Mucosa of descending colon (tissue), 3 donors: ENCODE measurements at regions not wholly inside any gene's neighbourhood (a gene's known extent, or its start where the extent isn't known, plus 50 kb on each side); places are given as distances from the start of the nearest gene placed in this dataset.

Experiments
- ATAC-seq: fragments of 200-7000 bp; cut with Tn5 transposase; one replicate; pipeline ENCODE4 v1.9.1; 2020; ENCODE audit warnings: mild to moderate bottlenecking, moderate library complexity
- DNase-seq, 3 donors: peaks; one replicate each; pipeline ENCODE4 v3.0.0-alpha.2; 2020
- H3K36me3 ChIP-seq: fragments of 200-600 bp; one replicate; pipeline ENCODE4 v1.8.0; 2021; ENCODE audit warnings: low read depth, mild to moderate bottlenecking
- H3K4me1 ChIP-seq: fragments of 200-600 bp; one replicate; pipeline ENCODE4 v1.8.0; 2021; ENCODE audit warnings: low read depth, mild to moderate bottlenecking
- H3K4me3 ChIP-seq: fragments of 200-600 bp; one replicate; pipeline ENCODE4 v1.8.0; 2021; ENCODE audit warnings: mild to moderate bottlenecking
- H3K9me3 ChIP-seq: fragments of 200-600 bp; one replicate; pipeline ENCODE4 v1.8.0; 2021; ENCODE audit warnings: mild to moderate bottlenecking
- CTCF ChIP-seq: fragments of 200-600 bp; IDR thresholded peaks from one replicate; pipeline ENCODE4 v1.8.0; 2022; ENCODE audit warnings: antibody characterized with exemption, mild to moderate bottlenecking
- intact Hi-C, 2 donors: fragments of 100-400 bp; cut with DNase I in 1 of 2; cut with micrococcal nuclease in 1 of 2; formaldehyde crosslinking; loops; one replicate each; pipeline versions ENCODE4 v1.11.0 to v1.11.1; 2022; cut with DNase I, micrococcal nuclease
- donor health status: DM: no; HTN: no; CAD: no; lungs with moderate emphysema.
- donor health status: DM: no; HTN: no; CAD: no.
- donor health status: DM: no; HTN: yes; CAD: no.

GRCh38 chr2:20528713-20529112, 81.8 kb downstream of the RHOB start:
- no peak for ATAC-seq
- H3K4me3 ChIP-seq, result no peak overlapping the region
- no peaks in the 10 kb centered on the region for H3K36me3 ChIP-seq
- no peak for TF ChIP-seq CTCF
- DNase-seq, result no peak
- intact Hi-C loops, result no loop called here
- no peaks in the 10 kb centered on the region for H3K4me1 ChIP-seq
- no peaks in the 10 kb centered on the region for H3K9me3 ChIP-seq

GRCh38 chr2:20530520-20530919, 83.6 kb downstream of the RHOB start:
- H3K9me3 ChIP-seq, result no peaks in the 10 kb centered on the region
- intact Hi-C loops, result no loop called here
- no peak overlapping the region for H3K4me3 ChIP-seq
- no peaks in the 10 kb centered on the region for H3K4me1 ChIP-seq
- no peaks in the 10 kb centered on the region for H3K36me3 ChIP-seq
- no peak for ATAC-seq
- no peak for DNase-seq
- TF ChIP-seq CTCF, result no peak

GRCh38 chr2:20531633-20532262, 84.9 kb downstream of the RHOB start:
- intact Hi-C loops, result no loop called here
- Histone ChIP-seq H3K9me3 (no peaks in the 10 kb centered on the region), H3K4me1 (no peaks in the 10 kb centered on the region), H3K36me3 (no peaks in the 10 kb centered on the region), H3K4me3 (no peak overlapping the region)
- DNase-seq, result no peak
- no peak for ATAC-seq
- no peak for TF ChIP-seq CTCF

- DNase-seq, result no peak
- Histone ChIP-seq H3K36me3 (no peaks in the 10 kb centered on the region), H3K4me1 (no peaks in the 10 kb centered on the region), H3K9me3 (no peaks in the 10 kb centered on the region), H3K4me3 (no peak overlapping the region)
- no peak for ATAC-seq
- TF ChIP-seq CTCF, result no peak
- intact Hi-C loops, result no loop called here
Observed at GRCh38 chr2:20532634-20533437, 86.0 kb downstream of the RHOB start.

- DNase-seq (no peak), ATAC-seq (no peak)
- Histone ChIP-seq H3K4me3 (no peak overlapping the region), H3K4me1 (no peaks in the 10 kb centered on the region), H3K9me3 (no peaks in the 10 kb centered on the region), H3K36me3 (no peaks in the 10 kb centered on the region)
- intact Hi-C loops, result no loop called here
- TF ChIP-seq CTCF, result no peak
Observed at GRCh38 chr2:20533993-20534622, 87.2 kb downstream of the RHOB start.
